H7 (cell line): ENCODE measurements at regions not wholly inside any gene's neighbourhood (a gene's known extent, or its start where the extent isn't known, plus 50 kb on each side); places are given as distances from the start of the nearest gene placed in this dataset.
"Not testable (repeated sequence)": the region's sequence is repeated elsewhere in the genome, so short reads cannot be mapped to it uniquely, and the experiment has no call there.

Experiments
- DNase-seq: peaks from one replicate; pipeline ENCODE4 v3.0.0; 2012
- H3K27me3 ChIP-seq: 2 replicates; pipeline ENCODE4 v1.6.0; 2011; ENCODE audit warnings: mild to moderate bottlenecking, low read length; ENCODE audit not compliant: control insufficient read depth, insufficient read depth
- H3K36me3 ChIP-seq: replicated peaks from 2 replicates; pipeline ENCODE4 v1.5.1; 2011; ENCODE audit warnings: low read length; ENCODE audit not compliant: control insufficient read depth, insufficient read depth
- H3K4me3 ChIP-seq: 2 replicates; pipeline ENCODE4 v1.5.1; 2011; ENCODE audit warnings: low read depth, mild to moderate bottlenecking, control low read depth, low read length, moderate library complexity; ENCODE audit not compliant: insufficient read depth

- DNase-seq = no peak
- Histone ChIP-seq H3K4me3 (no peak overlapping the region), H3K27me3 (no peaks in the 10 kb centered on the region), H3K36me3 (no peaks in the 10 kb centered on the region)
Measured at GRCh38 chr9:6160579-6160978, 55.0 kb upstream of the IL33 start.

GRCh38 chr9:6153425-6153824 lies 62.2 kb upstream of the IL33 start:
- H3K4me3 ChIP-seq = no peak overlapping the region
- no peak for DNase-seq
- no peaks in the 10 kb centered on the region for H3K27me3 ChIP-seq
- no peaks in the 10 kb centered on the region for H3K36me3 ChIP-seq

DNA sequence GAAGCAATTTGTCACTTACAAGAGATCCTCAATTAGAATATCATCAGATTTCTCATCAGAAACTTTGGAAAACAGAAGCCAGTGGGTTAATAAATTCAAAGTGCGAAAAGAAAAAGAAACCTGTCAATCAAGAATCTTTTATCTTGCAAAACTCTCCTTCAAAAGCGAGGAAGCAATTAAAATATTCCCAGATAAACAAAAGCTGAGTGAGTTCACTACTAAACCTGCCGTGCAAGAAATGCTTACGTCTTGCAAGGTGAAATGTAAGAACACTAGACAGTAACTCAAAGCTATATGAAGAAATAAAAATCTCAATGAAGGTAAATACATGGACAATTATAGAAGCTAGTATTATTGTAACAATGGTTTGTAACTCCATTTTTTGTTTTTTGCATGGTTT lies 62.8 kb upstream of the IL33 start:
- no peaks in the 10 kb centered on the region for H3K36me3 ChIP-seq
- no peaks in the 10 kb centered on the region for H3K27me3 ChIP-seq
- H3K4me3 ChIP-seq = no peak overlapping the region
- DNase-seq = no peak

- Histone ChIP-seq H3K27me3 (no peaks in the 10 kb centered on the region), H3K36me3 (no peaks in the 10 kb centered on the region), H3K4me3 (no peak overlapping the region)
- DNase-seq = no peak
Measured at GRCh38 chr9:6150483-6150882, 65.1 kb upstream of the IL33 start.

- DNase-seq = no peak
- H3K27me3 ChIP-seq = no peaks in the 10 kb centered on the region
- no peaks in the 10 kb centered on the region for H3K36me3 ChIP-seq
- no peak overlapping the region for H3K4me3 ChIP-seq
Measured at GRCh38 chr9:6149315-6149714, 66.3 kb upstream of the IL33 start.

DNA sequence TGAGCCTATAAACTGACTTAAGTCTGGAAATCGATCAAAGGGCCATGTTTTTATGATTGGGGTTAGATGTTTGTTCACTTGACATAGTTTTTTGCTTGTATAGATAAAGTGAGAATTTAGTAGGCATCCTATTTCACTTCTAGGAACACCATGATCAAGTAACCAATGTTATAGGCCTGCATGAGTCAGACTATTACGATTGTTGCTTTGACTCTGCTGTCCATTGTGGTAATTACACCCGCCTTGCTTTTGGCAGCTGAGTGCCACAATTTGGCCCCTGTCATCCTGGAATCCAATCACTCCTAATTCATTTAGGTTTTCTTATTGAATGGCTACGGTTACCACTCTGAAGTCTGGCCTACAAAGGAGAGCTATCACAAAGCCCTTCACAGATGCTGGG lies 67.8 kb upstream of the IL33 start:
- no peaks in the 10 kb centered on the region for H3K36me3 ChIP-seq
- no peak overlapping the region for H3K4me3 ChIP-seq
- no peaks in the 10 kb centered on the region for H3K27me3 ChIP-seq
- DNase-seq = no peak

DNA sequence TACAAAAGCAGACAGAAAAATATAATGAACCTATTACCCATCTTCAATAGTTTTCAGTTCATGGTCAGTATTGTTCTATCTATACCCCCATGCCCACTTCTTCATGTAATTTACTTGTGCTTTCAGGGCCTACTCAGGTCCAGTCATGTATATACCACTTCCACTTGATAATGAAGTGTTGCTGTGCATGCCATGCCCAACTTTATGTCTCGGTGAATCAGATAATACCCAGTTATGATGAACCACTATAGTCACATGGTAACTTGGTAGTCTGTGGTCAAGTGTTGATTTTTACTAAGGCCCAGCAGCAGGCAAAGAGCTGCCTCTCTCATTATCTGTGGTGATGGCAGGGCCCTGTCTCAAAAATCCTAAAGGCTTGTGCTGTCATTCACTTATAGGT lies 70.7 kb upstream of the IL33 start:
- Histone ChIP-seq H3K4me3 (no peak overlapping the region), H3K36me3 (no peaks in the 10 kb centered on the region), H3K27me3 (no peaks in the 10 kb centered on the region)
- DNase-seq = no peak

- no peak for DNase-seq
- no peak overlapping the region for H3K4me3 ChIP-seq
- no peaks in the 10 kb centered on the region for H3K36me3 ChIP-seq
- H3K27me3 ChIP-seq = no peaks in the 10 kb centered on the region
Measured at GRCh38 chr9:6142799-6143454, 72.7 kb upstream of the IL33 start.

DNA sequence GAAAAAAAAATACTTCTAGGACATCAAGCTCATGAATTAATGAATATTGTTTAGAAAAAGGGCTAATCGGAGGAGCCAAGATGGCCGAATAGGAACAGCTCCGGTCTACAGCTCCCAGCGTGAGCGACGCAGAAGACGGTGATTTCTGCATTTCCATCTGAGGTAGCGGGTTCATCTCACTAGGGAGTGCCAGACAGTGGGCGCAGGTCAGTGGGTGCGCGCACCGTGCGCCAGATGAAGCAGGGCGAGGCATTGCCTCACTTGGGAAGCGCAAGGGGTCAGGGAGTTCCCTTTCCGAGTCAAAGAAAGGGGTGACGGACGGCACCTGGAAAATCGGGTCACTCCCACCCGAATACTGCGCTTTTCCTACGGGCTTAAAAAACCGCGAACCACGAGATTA lies 79.8 kb upstream of the IL33 start:
- not testable (repeated sequence) for H3K4me3 ChIP-seq, H3K27me3 ChIP-seq, H3K36me3 ChIP-seq, DNase-seq

- H3K4me3 ChIP-seq = no peak overlapping the region
- H3K36me3 ChIP-seq = no peaks in the 10 kb centered on the region
- no peak for DNase-seq
Measured at GRCh38 chr9:6134661-6135180, 80.9 kb upstream of the IL33 start.

GRCh38 chr9:6133346-6134063 lies 82.1 kb upstream of the IL33 start:
- DNase-seq = no peak
- no peaks in the 10 kb centered on the region for H3K27me3 ChIP-seq
- no peak overlapping the region for H3K4me3 ChIP-seq
- H3K36me3 ChIP-seq = no peaks in the 10 kb centered on the region

More at GRCh38 chr9:6134661-6135180, 80.9 kb upstream of the IL33 start:
- H3K27me3 ChIP-seq = no peaks in the 10 kb centered on the region

GRCh38 chr9:6132650-6133049 lies 83.0 kb upstream of the IL33 start:
- no peaks in the 10 kb centered on the region for H3K27me3 ChIP-seq
- no peaks in the 10 kb centered on the region for H3K36me3 ChIP-seq
- no peak for DNase-seq

DNA sequence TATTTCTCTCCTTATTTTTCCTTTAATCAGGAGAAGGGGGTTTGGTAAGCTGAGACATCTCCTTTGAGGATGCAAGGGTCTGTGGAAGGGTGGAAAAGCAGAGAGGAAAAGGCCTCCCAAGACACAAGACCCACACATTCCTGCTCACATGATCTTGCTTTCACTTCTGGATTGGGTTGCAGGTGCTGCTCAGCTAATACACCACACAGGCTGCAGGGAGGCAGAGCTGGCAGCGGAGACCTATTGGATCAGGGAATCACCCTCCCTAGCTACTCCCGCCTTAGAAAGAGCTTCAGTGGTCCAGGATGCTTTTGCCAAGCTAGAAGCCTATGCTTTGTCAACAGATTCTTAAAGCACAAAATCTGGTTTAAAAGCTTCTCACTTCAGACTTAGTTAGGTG lies 87.6 kb upstream of the IL33 start:
- no peaks in the 10 kb centered on the region for H3K27me3 ChIP-seq
- DNase-seq = peak; percentile 26
- no peak overlapping the region for H3K4me3 ChIP-seq
- no peaks in the 10 kb centered on the region for H3K36me3 ChIP-seq

More at GRCh38 chr9:6132650-6133049, 83.0 kb upstream of the IL33 start:
- no peak overlapping the region for H3K4me3 ChIP-seq

GRCh38 chr9:6126377-6126776 lies 89.2 kb upstream of the IL33 start:
- Histone ChIP-seq H3K4me3 (no peak overlapping the region), H3K36me3 (no peaks in the 10 kb centered on the region), H3K27me3 (no peaks in the 10 kb centered on the region)
- DNase-seq = no peak

DNA sequence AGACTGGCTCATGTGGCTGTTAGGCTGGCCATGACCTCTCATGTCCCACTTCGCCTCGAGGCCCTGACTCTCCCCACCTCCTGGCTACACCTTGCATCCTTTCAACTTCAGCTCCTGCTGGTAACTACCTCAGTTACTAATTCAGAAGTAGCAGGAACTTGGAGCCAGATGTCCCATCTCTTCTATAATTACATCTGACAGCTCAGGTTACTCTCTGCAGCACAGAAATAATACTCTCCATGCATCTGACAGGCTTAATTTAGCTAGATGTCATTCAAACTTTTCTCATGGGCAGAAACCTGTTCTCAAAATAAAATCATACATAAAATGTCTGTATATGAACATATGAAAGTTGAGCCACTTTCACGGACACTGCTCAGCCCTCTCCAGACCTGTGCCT lies 92.2 kb upstream of the IL33 start:
- Histone ChIP-seq H3K36me3 (no peaks in the 10 kb centered on the region), H3K4me3 (no peak overlapping the region), H3K27me3 (no peaks in the 10 kb centered on the region)
- DNase-seq = no peak
